ENCODE measurements at regions not wholly inside any gene's neighbourhood (a gene's known extent, or its start where the extent isn't known, plus 50 kb on each side); places are given as distances from the start of the nearest gene placed in this dataset.

DNA sequence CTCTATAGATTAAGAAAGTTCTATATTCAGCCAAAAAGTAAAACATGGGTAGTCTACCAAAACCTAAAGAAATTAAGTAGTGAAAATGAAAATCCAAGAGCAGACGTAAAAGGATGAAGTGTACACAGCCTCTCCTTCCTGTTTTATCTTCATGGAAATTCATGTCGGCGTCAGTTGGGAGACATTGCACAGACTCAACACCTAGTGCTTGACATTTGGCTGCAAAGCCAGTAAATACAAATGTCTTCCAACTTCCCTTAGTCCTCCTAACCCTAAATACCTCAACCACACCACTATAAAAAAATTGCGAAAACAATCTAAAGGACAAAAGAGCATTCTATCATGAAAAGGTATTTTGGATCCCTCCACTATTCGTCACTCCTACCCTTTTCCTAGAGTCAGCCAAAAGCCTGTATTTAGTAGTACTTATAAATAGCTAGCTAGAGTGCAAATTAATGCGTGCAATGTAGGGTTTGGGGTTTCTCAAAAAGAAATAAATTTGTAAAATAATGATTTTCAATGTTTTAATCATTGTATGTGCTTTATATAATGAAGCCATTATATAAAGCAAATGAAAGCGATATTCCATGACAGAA lies 56.4 kb upstream of the TRPC4 start:
- no peak for DNase-seq

DNA sequence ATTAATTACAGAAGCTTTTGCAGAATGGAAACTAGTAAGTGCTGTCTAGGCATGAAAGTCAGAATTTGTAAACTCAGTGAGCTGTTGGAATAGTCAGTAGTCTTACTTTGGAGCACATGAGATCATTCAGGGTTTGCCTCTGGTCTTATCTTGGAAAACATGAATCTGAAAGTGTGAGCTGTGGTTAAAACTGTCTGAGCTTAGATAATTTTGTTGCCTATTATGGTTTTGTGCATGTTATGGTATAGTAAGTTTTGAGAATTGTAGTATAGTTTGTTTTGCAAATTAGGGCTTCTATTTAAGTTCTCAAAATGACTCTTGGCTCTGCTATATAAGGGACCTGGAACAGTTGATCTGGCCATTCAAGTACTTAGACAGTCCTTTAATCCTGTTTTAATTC lies 53.7 kb upstream of the TRPC4 start:
- no peak for DNase-seq

DNA sequence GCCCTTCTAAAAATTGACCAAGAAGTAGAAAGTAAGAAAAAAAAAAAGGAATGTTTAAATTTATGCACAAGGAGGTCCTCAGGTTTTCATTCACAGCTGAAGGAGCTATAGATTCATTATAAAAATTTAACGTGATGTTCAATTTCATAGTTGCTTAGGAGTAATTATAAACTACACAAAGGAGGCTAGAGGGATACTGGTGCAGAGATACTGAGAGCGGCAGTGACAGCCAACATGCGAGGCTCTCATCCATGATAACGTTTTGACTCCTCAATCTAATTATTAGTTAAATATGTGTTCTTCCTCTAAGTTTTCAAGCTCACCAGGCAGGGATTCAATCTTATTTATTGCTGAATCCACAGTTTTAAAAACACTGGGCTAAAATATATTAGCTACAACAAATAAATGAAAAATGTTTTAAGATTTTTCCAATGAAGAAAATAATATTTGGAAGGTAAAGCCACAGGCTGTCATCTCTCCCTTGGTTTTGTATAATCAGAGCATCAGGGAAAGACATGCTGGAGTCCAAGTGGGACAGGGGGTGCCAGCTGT lies 49.8 kb upstream of the TRPC4 start:
- no peak for DNase-seq

Measured in activated gamma-delta T cell (primary cell).